ENCODE measurements at regions not wholly inside any gene's neighbourhood (a gene's known extent, or its start where the extent isn't known, plus 50 kb on each side); places are given as distances from the start of the nearest gene placed in this dataset.

GRCh38 chr3:104556372-104557078 is 810.2 kb upstream of the ALCAM start:
- ATAC-seq, result no peak

GRCh38 chr3:104561324-104561723 is 805.4 kb upstream of the ALCAM start:
- no peak for DNase-seq
- no peak for ATAC-seq
- H3K27me3 ChIP-seq, result no peaks in the 10 kb centered on the region
- TF ChIP-seq CTCF (IDR thresholded peaks at IDR 0.05), result no peak
- no peaks in the 10 kb centered on the region for H3K36me3 ChIP-seq
- no peaks in the 10 kb centered on the region for H3K4me1 ChIP-seq
- no peaks in the 10 kb centered on the region for H3K9me3 ChIP-seq
- no peak overlapping the region for H3K4me3 ChIP-seq
- intact Hi-C loops (cut with DNase I), result no loop called here
- no peak overlapping the region for H3K27ac ChIP-seq

More at GRCh38 chr3:104556372-104557078, 810.2 kb upstream of the ALCAM start:
- Histone ChIP-seq H3K36me3 (no peaks in the 10 kb centered on the region), H3K27ac (no peak overlapping the region), H3K27me3 (no peaks in the 10 kb centered on the region), H3K4me1 (no peaks in the 10 kb centered on the region), H3K9me3 (no peaks in the 10 kb centered on the region), H3K4me3 (no peak overlapping the region)
- intact Hi-C loops (cut with DNase I), result no loop called here
- DNase-seq, result no peak
- TF ChIP-seq CTCF (IDR thresholded peaks at IDR 0.05), result no peak

GRCh38 chr3:104564045-104564643 is 802.6 kb upstream of the ALCAM start:
- no peaks in the 10 kb centered on the region for H3K4me1 ChIP-seq
- no peaks in the 10 kb centered on the region for H3K27me3 ChIP-seq
- DNase-seq (peak in 2 of 4 donors; percentile 3 to 10), ATAC-seq (peak; percentile 69)
- no peak overlapping the region for H3K27ac ChIP-seq
- H3K36me3 ChIP-seq, result no peaks in the 10 kb centered on the region
- no peak overlapping the region for H3K4me3 ChIP-seq
- intact Hi-C loops (cut with DNase I), result no loop called here
- peak; percentile 59 to 68 for TF ChIP-seq CTCF (IDR thresholded peaks at IDR 0.05)
- H3K9me3 ChIP-seq, result no peaks in the 10 kb centered on the region

- Histone ChIP-seq H3K9me3 (no peaks in the 10 kb centered on the region), H3K27ac (no peak overlapping the region), H3K36me3 (no peaks in the 10 kb centered on the region), H3K4me1 (no peaks in the 10 kb centered on the region), H3K27me3 (no peaks in the 10 kb centered on the region), H3K4me3 (no peak overlapping the region)
- TF ChIP-seq CTCF (IDR thresholded peaks at IDR 0.05), result no peak
- ATAC-seq (no peak), DNase-seq (no peak)
- intact Hi-C loops (cut with DNase I), result no loop called here
These were observed 800.7 kb upstream of the ALCAM start for GRCh38 chr3:104566054-104566453.

- ATAC-seq (no peak), DNase-seq (no peak)
- Histone ChIP-seq H3K27me3 (no peaks in the 10 kb centered on the region), H3K27ac (no peak overlapping the region), H3K4me1 (no peaks in the 10 kb centered on the region), H3K36me3 (no peaks in the 10 kb centered on the region), H3K4me3 (no peak overlapping the region), H3K9me3 (peaks cover 0 to 38% of the 10 kb centered on the region in 2 donors)
- intact Hi-C loops (cut with DNase I), result no loop called here
- TF ChIP-seq CTCF (IDR thresholded peaks at IDR 0.05), result no peak
These were observed 791.1 kb upstream of the ALCAM start for GRCh38 chr3:104575634-104576033.

All from left lung (tissue), 4 donors.